Uterus (tissue), 2 donors: ENCODE measurements at regions not wholly inside any gene's neighbourhood (a gene's known extent, or its start where the extent isn't known, plus 50 kb on each side); places are given as distances from the start of the nearest gene placed in this dataset.

ENCODE experiments used
- CTCF ChIP-seq, 4 experiments: fragments of 200-600 bp in 2 of 4; fragments of 450-650 bp in 2 of 4; sonication (generic) in 2 of 4; IDR thresholded peaks; one replicate each; pipeline ENCODE4 v1.5.1; 2016 to 2019; ENCODE audit warnings: antibody characterized with exemption in 4 of 4, mild to moderate bottlenecking in 2 of 4, moderate library complexity in 1 of 4
- POLR2A ChIP-seq, 2 donors: fragments of 450-650 bp; IDR thresholded peaks; one replicate each; pipeline ENCODE4 v1.6.1; 2016; ENCODE audit warnings: antibody characterized with exemption in 2 of 2, mild to moderate bottlenecking in 1 of 2, moderate library complexity in 1 of 2

GRCh38 chr12:43148691-43149090, 403.3 kb downstream of the ADAMTS20 start:
- no peak for TF ChIP-seq POLR2A (IDR thresholded peaks at IDR 0.05)
- TF ChIP-seq CTCF (IDR thresholded peaks at IDR 0.05): no peak
